ENCODE measurements at regions not wholly inside any gene's neighbourhood (a gene's known extent, or its start where the extent isn't known, plus 50 kb on each side); places are given as distances from the start of the nearest gene placed in this dataset.

GRCh38 chr12:102757154-102757881 is 159.7 kb downstream of the PAH start:
- no peak for TF ChIP-seq CTCF (IDR thresholded peaks at IDR 0.05; ENCODE audit: low read length)
- no peak for TF ChIP-seq EZH2 (IDR thresholded peaks at IDR 0.05; ENCODE audit: borderline replicate concordance, low read length)
